Neural progenitor cell (in vitro differentiated cells): ENCODE measurements at regions not wholly inside any gene's neighbourhood (a gene's known extent, or its start where the extent isn't known, plus 50 kb on each side); places are given as distances from the start of the nearest gene placed in this dataset.

Source experiments
- CTCF ChIP-seq: fragments of 200-600 bp; sonication (generic); IDR thresholded peaks from 2 replicates; pipeline ENCODE4 v1.5.1; 2017; ENCODE audit warnings: antibody characterized with exemption, mild to moderate bottlenecking
- EZH2 ChIP-seq: fragments of 200-600 bp; sonication (generic); IDR thresholded peaks from 2 replicates; pipeline ENCODE4 v1.6.1; 2017; ENCODE audit warnings: antibody characterized with exemption, mild to moderate bottlenecking, moderate library complexity
- EZH2phosphoT487 ChIP-seq: fragments of 200-600 bp; sonication (generic); IDR thresholded peaks from 2 replicates; pipeline ENCODE4 v1.6.1; 2017; ENCODE audit warnings: antibody characterized with exemption

- TF ChIP-seq CTCF = no peak
- no peak for TF ChIP-seq EZH2
- no peak for TF ChIP-seq EZH2phosphoT487
Observed at GRCh38 chrX:34483980-34484379, 173.1 kb downstream of the TMEM47 start.
